BJ (cell line): ENCODE measurements at regions not wholly inside any gene's neighbourhood (a gene's known extent, or its start where the extent isn't known, plus 50 kb on each side); places are given as distances from the start of the nearest gene placed in this dataset.
"Not testable (repeated sequence)": the region's sequence is repeated elsewhere in the genome, so short reads cannot be mapped to it uniquely, and the experiment has no call there.

ENCODE experiments used
- CTCF ChIA-PET: fragments of 350-600 bp; formaldehyde crosslinking; extraction: SDS; loops from one replicate; lab custom pipeline; 2021; ENCODE audit warnings: antibody characterized with exemption, inconsistent platforms; lab: Yijun Ruan, JAX
- POLR2A ChIA-PET: fragments of 300-600 bp; sonication (Branson Sonifier 250); formaldehyde crosslinking; extraction: SDS; loops from one replicate; lab custom pipeline; 2021; ENCODE audit warnings: antibody characterized with exemption; lab: Charles Lee
- DNase-seq: peaks from one replicate; pipeline ENCODE4 v3.0.0-alpha.2; 2011; ENCODE audit warnings: low read depth
- H3K27me3 ChIP-seq: 2 replicates; pipeline ENCODE4 v1.6.0; 2011; ENCODE audit warnings: low read length; ENCODE audit not compliant: control insufficient read depth, insufficient read depth
- H3K36me3 ChIP-seq: 2 replicates; pipeline ENCODE4 v1.5.1; 2011; ENCODE audit warnings: low read length; ENCODE audit not compliant: control insufficient read depth, insufficient read depth
- H3K4me3 ChIP-seq: 2 replicates; pipeline ENCODE4 v1.5.1; 2011; ENCODE audit warnings: low read depth, mild to moderate bottlenecking, control low read depth, low read length
- TF ChIP-seq, protein P1 (sequence below): IDR thresholded peaks from 2 replicates; pipeline ENCODE4 v1.5.1; 2011; ENCODE audit warnings: low read depth, mild to moderate bottlenecking, control low read depth, inconsistent platforms, low read length, moderate library complexity; ENCODE audit not compliant: insufficient read depth

DNA sequence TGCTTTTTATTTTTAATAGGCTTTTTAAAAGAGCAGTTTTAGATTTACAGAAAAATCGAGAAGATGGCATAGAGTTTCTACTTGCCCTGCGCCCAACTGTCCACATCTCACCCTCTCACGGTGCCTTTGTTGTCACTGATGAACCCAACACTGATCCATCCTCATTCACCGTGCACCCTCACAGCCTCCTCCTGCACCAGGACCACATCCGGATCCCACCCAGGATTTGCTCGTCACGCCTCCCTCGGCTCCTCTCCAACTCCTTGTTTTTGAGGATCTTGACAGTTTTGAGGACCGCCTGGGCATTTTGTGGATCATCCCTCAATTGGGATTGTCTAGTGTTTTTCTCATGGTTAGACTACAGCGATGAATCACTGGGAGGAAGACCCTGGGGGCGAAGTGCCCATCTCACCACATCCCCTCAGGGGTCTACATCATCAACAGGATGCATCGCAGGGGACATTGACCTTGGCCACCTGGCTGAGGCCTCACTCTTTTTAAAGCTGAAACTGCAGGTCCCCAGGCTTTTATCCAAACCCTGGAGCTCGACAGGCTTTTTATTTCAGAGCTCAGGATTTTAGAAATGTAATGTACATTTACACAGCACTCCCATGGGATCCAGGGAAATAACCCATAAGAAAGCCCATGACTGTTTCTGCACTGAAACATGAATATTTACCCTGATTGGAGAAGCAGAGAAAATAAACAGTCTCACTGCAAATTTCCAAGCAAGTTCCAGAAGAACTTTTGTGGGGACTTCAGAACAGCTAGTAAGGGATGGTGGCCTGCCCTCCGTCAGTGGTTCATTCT, 71.8 kb upstream of the ZNF469 start:
- ChIA-PET CTCF (no interaction called here), POLR2A (no interaction called here)
- DNase-seq = no peak
- Histone ChIP-seq H3K36me3 (no peaks in the 10 kb centered on the region), H3K4me3 (no peak overlapping the region), H3K27me3 (no peaks in the 10 kb centered on the region)
- TF ChIP-seq, protein P1, sequence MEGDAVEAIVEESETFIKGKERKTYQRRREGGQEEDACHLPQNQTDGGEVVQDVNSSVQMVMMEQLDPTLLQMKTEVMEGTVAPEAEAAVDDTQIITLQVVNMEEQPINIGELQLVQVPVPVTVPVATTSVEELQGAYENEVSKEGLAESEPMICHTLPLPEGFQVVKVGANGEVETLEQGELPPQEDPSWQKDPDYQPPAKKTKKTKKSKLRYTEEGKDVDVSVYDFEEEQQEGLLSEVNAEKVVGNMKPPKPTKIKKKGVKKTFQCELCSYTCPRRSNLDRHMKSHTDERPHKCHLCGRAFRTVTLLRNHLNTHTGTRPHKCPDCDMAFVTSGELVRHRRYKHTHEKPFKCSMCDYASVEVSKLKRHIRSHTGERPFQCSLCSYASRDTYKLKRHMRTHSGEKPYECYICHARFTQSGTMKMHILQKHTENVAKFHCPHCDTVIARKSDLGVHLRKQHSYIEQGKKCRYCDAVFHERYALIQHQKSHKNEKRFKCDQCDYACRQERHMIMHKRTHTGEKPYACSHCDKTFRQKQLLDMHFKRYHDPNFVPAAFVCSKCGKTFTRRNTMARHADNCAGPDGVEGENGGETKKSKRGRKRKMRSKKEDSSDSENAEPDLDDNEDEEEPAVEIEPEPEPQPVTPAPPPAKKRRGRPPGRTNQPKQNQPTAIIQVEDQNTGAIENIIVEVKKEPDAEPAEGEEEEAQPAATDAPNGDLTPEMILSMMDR = no peak

DNA sequence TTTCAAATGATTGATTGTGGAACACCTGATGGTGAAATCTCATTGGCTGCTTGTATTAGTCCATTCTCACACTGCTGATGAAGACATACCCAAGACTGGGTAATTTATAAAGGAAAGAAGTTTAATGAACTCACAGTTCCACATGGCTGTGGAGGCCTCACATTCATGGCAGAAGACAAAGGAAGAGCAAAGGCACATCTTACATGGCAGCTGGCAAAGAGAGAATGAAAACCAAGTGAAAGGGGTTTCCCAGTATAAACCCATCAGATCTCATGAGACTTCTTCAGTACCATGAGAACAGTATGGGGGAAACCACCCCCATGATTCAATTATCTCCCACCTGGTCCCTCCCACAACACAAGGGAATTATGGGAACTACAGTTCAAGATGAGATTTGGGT, 70.9 kb upstream of the ZNF469 start:
- H3K27me3 ChIP-seq, DNase-seq, POLR2A ChIA-PET, H3K4me3 ChIP-seq, H3K36me3 ChIP-seq, CTCF ChIA-PET: not testable (repeated sequence)

DNA sequence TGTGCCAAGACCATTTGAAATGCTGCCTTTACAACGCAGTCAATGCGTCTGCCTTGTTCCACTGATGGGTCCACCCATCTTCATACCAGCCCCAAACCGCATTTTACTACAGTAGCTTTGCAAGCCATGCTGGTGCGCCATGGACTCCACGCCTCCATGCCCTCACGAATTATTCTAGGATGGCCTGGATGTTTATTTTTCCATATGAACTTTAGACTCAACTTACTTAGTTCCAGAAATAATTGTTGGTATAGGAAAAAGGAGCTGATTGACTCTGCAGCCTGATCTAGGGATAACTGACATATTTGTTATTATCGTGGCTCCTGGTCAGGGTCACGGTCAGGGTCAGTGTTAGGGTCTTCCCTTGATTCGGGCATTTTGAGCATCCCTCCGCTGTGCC, 70.0 kb upstream of the ZNF469 start:
- Histone ChIP-seq H3K27me3 (no peaks in the 10 kb centered on the region), H3K36me3 (no peaks in the 10 kb centered on the region), H3K4me3 (no peak overlapping the region)
- CTCF ChIA-PET = no interaction called here
- TF ChIP-seq, protein P1 = no peak
- POLR2A ChIA-PET = no interaction called here
- DNase-seq = no peak

DNA sequence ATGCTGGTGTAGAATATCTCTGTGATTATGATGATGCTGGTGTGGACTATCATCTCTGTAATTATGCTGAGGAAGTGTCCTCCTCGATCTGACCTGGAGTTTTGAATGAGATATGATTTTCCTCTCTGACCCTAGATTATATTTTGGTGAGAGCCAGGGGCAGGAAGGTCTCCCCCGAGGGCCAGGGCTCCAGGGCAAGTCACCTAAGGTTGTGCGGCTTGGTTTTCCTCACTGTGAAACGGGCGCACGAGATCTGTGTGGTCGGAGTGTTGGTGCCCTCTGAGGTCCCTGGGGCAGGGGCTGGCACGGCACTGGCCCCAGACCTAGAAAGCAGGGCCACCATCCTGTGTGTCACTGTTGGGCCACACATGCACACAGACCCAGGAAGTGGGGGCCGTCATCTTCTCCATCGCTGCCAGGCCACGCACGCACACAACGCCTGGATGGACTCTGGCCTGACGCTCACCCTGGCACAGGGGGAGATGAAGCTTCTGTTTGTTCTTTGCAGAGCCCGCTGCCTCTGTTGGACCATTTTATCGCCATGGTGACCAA, 67.7 kb upstream of the ZNF469 start:
- ChIA-PET CTCF (interaction anchor here (1.2 to 1.3 kb wide), 2 partner anchors 10 to 69 kb away, joined by 3 read pairs; no protein-coding TSS in a partner anchor), POLR2A (no interaction called here)
- Histone ChIP-seq H3K27me3 (no peaks in the 10 kb centered on the region), H3K36me3 (no peaks in the 10 kb centered on the region), H3K4me3 (no peak overlapping the region)
- TF ChIP-seq, protein P1 = no peak
- DNase-seq = no peak

DNA sequence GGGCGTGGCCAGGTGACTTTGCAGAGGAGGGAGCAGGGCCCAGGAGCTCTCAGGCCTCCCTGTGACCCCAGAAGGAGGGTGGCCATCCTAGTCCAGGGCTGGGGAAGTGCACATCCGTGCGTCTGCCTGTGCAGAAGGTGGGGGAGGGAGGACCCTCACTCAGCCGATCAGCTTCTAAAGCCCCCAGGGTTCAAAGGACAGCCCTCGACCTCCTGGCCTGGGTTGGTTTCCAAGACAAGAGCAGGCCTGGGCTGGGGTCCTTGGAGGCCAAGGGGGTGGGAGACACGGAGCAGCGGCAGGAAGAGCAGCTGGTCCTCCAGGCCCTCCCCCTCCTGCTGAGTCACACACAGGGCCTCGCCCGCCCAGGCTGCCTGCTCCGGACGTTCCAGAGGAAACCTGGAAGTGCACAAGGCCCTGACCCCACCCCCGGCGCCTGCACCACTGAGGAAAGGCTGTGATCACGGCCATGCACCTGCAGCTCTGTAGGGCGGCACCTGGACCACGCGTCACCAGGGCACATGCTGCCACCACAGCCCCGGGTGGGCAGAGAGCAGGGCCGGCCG, 67.1 kb upstream of the ZNF469 start:
- no peak for DNase-seq
- ChIA-PET POLR2A (no interaction called here), CTCF (interaction anchor here (1.2 to 1.3 kb wide), 2 partner anchors 9 to 68 kb away, joined by 3 read pairs; no protein-coding TSS in a partner anchor)
- Histone ChIP-seq H3K36me3 (no peaks in the 10 kb centered on the region), H3K27me3 (no peaks in the 10 kb centered on the region), H3K4me3 (no peak overlapping the region)
- TF ChIP-seq, protein P1 = no peak
